GM19023 (cell line): ENCODE measurements at regions not wholly inside any gene's neighbourhood (a gene's known extent, or its start where the extent isn't known, plus 50 kb on each side); places are given as distances from the start of the nearest gene placed in this dataset.

Experiments
- ATAC-seq: cut with Tn5 transposase; IDR thresholded peaks from one replicate; pipeline ENCODE4 v1.9.1; 2021; ENCODE audit warnings: mild to moderate bottlenecking, moderate library complexity; ENCODE audit not compliant: unreplicated experiment

- ATAC-seq: no peak
Measured at GRCh38 chr3:117434661-117435412, 725.3 kb downstream of the TUSC7 start.

GRCh38 chr3:117435506-117435905 is 725.9 kb downstream of the TUSC7 start:
- ATAC-seq: no peak

- ATAC-seq: no peak
Measured at GRCh38 chr3:117439812-117440211, 730.2 kb downstream of the TUSC7 start.

- ATAC-seq: no peak
Measured at GRCh38 chr3:117441851-117442250, 732.3 kb downstream of the TUSC7 start.

- no peak for ATAC-seq
Measured at GRCh38 chr3:117442566-117442965, 733.0 kb downstream of the TUSC7 start.

GRCh38 chr3:117443014-117443413 is 733.4 kb downstream of the TUSC7 start:
- no peak for ATAC-seq

- no peak for ATAC-seq
Measured at GRCh38 chr3:117444175-117444574, 734.6 kb downstream of the TUSC7 start.

GRCh38 chr3:117447419-117447818 is 737.8 kb downstream of the TUSC7 start:
- ATAC-seq: no peak

- ATAC-seq: no peak
Measured at GRCh38 chr3:117450026-117450425, 740.4 kb downstream of the TUSC7 start.

GRCh38 chr3:117454254-117454653 is 744.7 kb downstream of the TUSC7 start:
- no peak for ATAC-seq

- no peak for ATAC-seq
Measured at GRCh38 chr3:117454908-117455307, 745.3 kb downstream of the TUSC7 start.

- ATAC-seq: no peak
Measured at GRCh38 chr3:117455782-117456181, 746.2 kb downstream of the TUSC7 start.

GRCh38 chr3:117463276-117464115 is 753.9 kb downstream of the TUSC7 start:
- ATAC-seq: no peak

GRCh38 chr3:117471831-117472230 is 762.3 kb downstream of the TUSC7 start:
- ATAC-seq: no peak

GRCh38 chr3:117473981-117474538 is 764.5 kb downstream of the TUSC7 start:
- no peak for ATAC-seq

GRCh38 chr3:117476572-117476971 is 767.0 kb downstream of the TUSC7 start:
- no peak for ATAC-seq

- no peak for ATAC-seq
Measured at GRCh38 chr3:117477214-117477755, 767.7 kb downstream of the TUSC7 start.

GRCh38 chr3:117479095-117479494 is 769.5 kb downstream of the TUSC7 start:
- peak; percentile 77 for ATAC-seq

- ATAC-seq: no peak
Measured at GRCh38 chr3:117480525-117480924, 770.9 kb downstream of the TUSC7 start.

GRCh38 chr3:117480972-117481371 is 771.4 kb downstream of the TUSC7 start:
- ATAC-seq: no peak

- no peak for ATAC-seq
Measured at GRCh38 chr3:117483839-117484238, 774.3 kb downstream of the TUSC7 start.

- peak; percentile 42 for ATAC-seq
Measured at GRCh38 chr3:117485841-117486240, 776.3 kb downstream of the TUSC7 start.
